HEK293 (cell line): ENCODE measurements at regions not wholly inside any gene's neighbourhood (a gene's known extent, or its start where the extent isn't known, plus 50 kb on each side); places are given as distances from the start of the nearest gene placed in this dataset.

Experiments used
- CTCF ChIA-PET: fragments of 350-600 bp; formaldehyde crosslinking; extraction: SDS; loops from one replicate; lab custom pipeline; 2021; ENCODE audit warnings: antibody characterized with exemption; lab: Yijun Ruan, JAX
- POLR2A ChIA-PET: fragments of 300-600 bp; formaldehyde crosslinking; extraction: SDS; loops from one replicate; lab custom pipeline; 2020; ENCODE audit warnings: antibody characterized with exemption, inconsistent platforms; lab: Yijun Ruan, JAX
- H3K27ac ChIP-seq: fragments of 200-500 bp; sonication (Bioruptor generic); 2 replicates; pipeline ENCODE4 v1.5.1; 2014; ENCODE audit warnings: low read depth, low read length, control low read depth, inconsistent platforms; ENCODE audit errors: extremely low read depth
- H3K36me3 ChIP-seq, 2 experiments: fragments of 200-500 bp in 1 of 2; sonication (Bioruptor generic) in 1 of 2; 1 replicate in 1 of 2; 2 replicates in 1 of 2; pipeline ENCODE4 v1.5.1; 2014 to 2017; ENCODE audit warnings: inconsistent platforms in 2 of 2, low read length in 2 of 2; ENCODE audit not compliant: control insufficient read depth in 2 of 2, insufficient read depth in 1 of 2
- H3K4me1 ChIP-seq: fragments of 200-500 bp; sonication (Bioruptor generic); 2 replicates; pipeline ENCODE4 v1.5.1; 2014; ENCODE audit warnings: mild to moderate bottlenecking, low read length, inconsistent platforms; ENCODE audit not compliant: control insufficient read depth, insufficient read depth
- H3K4me3 ChIP-seq: 2 replicates; pipeline ENCODE4 v1.5.1; 2011; ENCODE audit warnings: low read depth, mild to moderate bottlenecking, control low read depth, low read length, moderate library complexity
- H3K9me3 ChIP-seq: fragments of 200-500 bp; sonication (Bioruptor generic); 2 replicates; pipeline ENCODE4 v1.5.1; 2014; ENCODE audit warnings: low read depth, low read length, inconsistent platforms; ENCODE audit not compliant: control insufficient read depth, insufficient read depth
- BCL11A ChIP-seq: fragments of 450-650 bp; formaldehyde crosslinking; IDR thresholded peaks from 2 replicates; pipeline ENCODE4 v1.5.1; 2016; ENCODE audit warnings: low read depth, missing biosample characterization, missing genetic modification characterization
- CTCF ChIP-seq: fragments of 450-650 bp; formaldehyde crosslinking; IDR thresholded peaks from 2 replicates; pipeline ENCODE4 v1.5.1; 2016; ENCODE audit warnings: missing biosample characterization, missing genetic modification characterization
- HOXD13 ChIP-seq: sonication (generic); formaldehyde crosslinking; IDR thresholded peaks from 2 replicates; pipeline ENCODE4 v1.8.0; 2022; ENCODE audit warnings: missing genetic modification reagents, borderline replicate concordance
- OVOL3 ChIP-seq: fragments of 450-650 bp; formaldehyde crosslinking; IDR thresholded peaks from 2 replicates; pipeline ENCODE4 v1.5.1; 2016; ENCODE audit warnings: missing biosample characterization, missing genetic modification characterization
- PBX3 ChIP-seq: sonication (generic); formaldehyde crosslinking; IDR thresholded peaks from 2 replicates; pipeline ENCODE4 v1.8.1; 2022; ENCODE audit warnings: mild to moderate bottlenecking, moderate library complexity, missing genetic modification reagents
- SP3 ChIP-seq: fragments of 450-650 bp; formaldehyde crosslinking; IDR thresholded peaks from 2 replicates; pipeline ENCODE4 v1.5.1; 2016; ENCODE audit warnings: missing biosample characterization, missing genetic modification characterization
- ZFP41 ChIP-seq: fragments of 450-650 bp; formaldehyde crosslinking; IDR thresholded peaks from 2 replicates; pipeline ENCODE4 v1.5.1; 2016; ENCODE audit warnings: missing biosample characterization, missing genetic modification characterization, borderline replicate concordance
- ZNF157 ChIP-seq: fragments of 450-650 bp; formaldehyde crosslinking; IDR thresholded peaks from 2 replicates; pipeline ENCODE4 v1.5.1; 2016; ENCODE audit warnings: missing biosample characterization, missing genetic modification characterization
- ZNF174 ChIP-seq: fragments of 450-650 bp; formaldehyde crosslinking; IDR thresholded peaks from 2 replicates; pipeline ENCODE4 v1.5.0; 2017; ENCODE audit warnings: missing biosample characterization, mild to moderate bottlenecking, missing genetic modification characterization
- ZNF280D ChIP-seq: fragments of 450-650 bp; formaldehyde crosslinking; IDR thresholded peaks from 2 replicates; pipeline ENCODE4 v1.5.1; 2016; ENCODE audit warnings: missing biosample characterization, missing genetic modification characterization
- ZNF302 ChIP-seq: fragments of 450-650 bp; formaldehyde crosslinking; IDR thresholded peaks from 2 replicates; pipeline ENCODE4 v1.5.1; 2016; ENCODE audit warnings: missing biosample characterization, missing genetic modification characterization, low read depth
- ZNF37A ChIP-seq: fragments of 450-650 bp; IDR thresholded peaks from 2 replicates; pipeline ENCODE4 v1.5.1; 2018; ENCODE audit warnings: missing biosample characterization, missing genetic modification characterization
- ZNF48 ChIP-seq: fragments of 450-650 bp; formaldehyde crosslinking; IDR thresholded peaks from 2 replicates; pipeline ENCODE4 v1.5.1; 2016; ENCODE audit warnings: missing biosample characterization, missing genetic modification characterization
- ZNF510 ChIP-seq: fragments of 450-650 bp; formaldehyde crosslinking; IDR thresholded peaks from 2 replicates; pipeline ENCODE4 v1.5.1; 2018; ENCODE audit warnings: mild to moderate bottlenecking, missing genetic modification characterization, missing biosample characterization; ENCODE audit not compliant: insufficient replicate concordance
- ZNF549 ChIP-seq: fragments of 450-650 bp; IDR thresholded peaks from 2 replicates; pipeline ENCODE4 v1.5.1; 2018; ENCODE audit warnings: missing biosample characterization, missing genetic modification characterization, mild to moderate bottlenecking, inconsistent platforms, moderate library complexity
- ZNF558 ChIP-seq: fragments of 450-650 bp; formaldehyde crosslinking; IDR thresholded peaks from 2 replicates; pipeline ENCODE4 v1.5.1; 2016; ENCODE audit warnings: missing biosample characterization, missing genetic modification characterization
- ZNF792 ChIP-seq: fragments of 450-650 bp; formaldehyde crosslinking; IDR thresholded peaks from 2 replicates; pipeline ENCODE4 v1.5.1; 2016; ENCODE audit warnings: missing biosample characterization, missing genetic modification characterization
- TF ChIP-seq, protein P1 (sequence below): fragments of 450-650 bp; formaldehyde crosslinking; IDR thresholded peaks from 2 replicates; pipeline ENCODE4 v1.5.1; 2016; ENCODE audit warnings: missing biosample characterization, missing genetic modification characterization
- TF ChIP-seq, protein P2 (sequence below): fragments of 450-650 bp; formaldehyde crosslinking; IDR thresholded peaks from 2 replicates; pipeline ENCODE4 v1.5.1; 2016; ENCODE audit warnings: missing biosample characterization, missing genetic modification characterization
- TF ChIP-seq, protein P3 (sequence below): fragments of 450-650 bp; formaldehyde crosslinking; IDR thresholded peaks from 2 replicates; pipeline ENCODE4 v1.5.1; 2017; ENCODE audit warnings: missing biosample characterization, missing genetic modification characterization

DNA sequence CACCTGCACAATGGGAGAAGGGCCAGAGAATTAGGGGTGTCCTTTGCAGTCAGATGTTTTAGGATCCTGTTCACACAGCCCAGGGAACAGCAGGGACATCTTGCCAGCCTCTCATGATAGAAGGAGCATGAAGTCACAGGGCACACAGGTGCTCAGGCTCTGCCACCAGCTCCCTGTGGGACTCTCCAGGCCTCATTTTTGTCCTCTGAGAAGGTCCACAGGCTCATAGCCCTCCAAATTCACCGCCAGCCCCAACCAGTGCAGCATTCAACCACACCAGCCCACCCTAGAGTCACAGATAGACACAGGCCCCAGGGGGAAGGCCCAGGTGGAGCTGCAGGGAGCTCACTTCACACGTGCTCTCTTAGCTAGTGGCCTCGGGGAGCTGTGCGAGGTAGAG is 391.7 kb downstream of the TNS1 start:
- ChIA-PET POLR2A (no interaction called here), CTCF (interaction anchor here (1.0 to 1.2 kb wide), 2 partner anchors 39 kb away, joined by 3 to 4 read pairs; no protein-coding TSS in a partner anchor)
- H3K9me3 ChIP-seq = no peaks in the 10 kb centered on the region
- H3K27ac ChIP-seq = no peak overlapping the region
- H3K4me3 ChIP-seq = no peak overlapping the region
- no peaks in the 10 kb centered on the region for H3K4me1 ChIP-seq
- no peaks in the 10 kb centered on the region for H3K36me3 ChIP-seq
- TF ChIP-seq SP3 (tag by site-specific recombination) (no peak), ZNF37A (tag by site-specific recombination) (no peak), ZNF558 (no peak)
- TF ChIP-seq, all 188 proteins: peak for 0

GRCh38 chr2:217610401-217610814 is 392.4 kb downstream of the TNS1 start:
- CTCF ChIA-PET = interaction anchor here (1.0 kb wide), 1 partner anchor 40 kb away, joined by 3 read pairs; no protein-coding TSS in a partner anchor
- no peak for TF ChIP-seq PBX3 (CRISPR knock-in tag)
- TF ChIP-seq ZNF792 (tag by site-specific recombination) = no peak
- TF ChIP-seq, protein P1, sequence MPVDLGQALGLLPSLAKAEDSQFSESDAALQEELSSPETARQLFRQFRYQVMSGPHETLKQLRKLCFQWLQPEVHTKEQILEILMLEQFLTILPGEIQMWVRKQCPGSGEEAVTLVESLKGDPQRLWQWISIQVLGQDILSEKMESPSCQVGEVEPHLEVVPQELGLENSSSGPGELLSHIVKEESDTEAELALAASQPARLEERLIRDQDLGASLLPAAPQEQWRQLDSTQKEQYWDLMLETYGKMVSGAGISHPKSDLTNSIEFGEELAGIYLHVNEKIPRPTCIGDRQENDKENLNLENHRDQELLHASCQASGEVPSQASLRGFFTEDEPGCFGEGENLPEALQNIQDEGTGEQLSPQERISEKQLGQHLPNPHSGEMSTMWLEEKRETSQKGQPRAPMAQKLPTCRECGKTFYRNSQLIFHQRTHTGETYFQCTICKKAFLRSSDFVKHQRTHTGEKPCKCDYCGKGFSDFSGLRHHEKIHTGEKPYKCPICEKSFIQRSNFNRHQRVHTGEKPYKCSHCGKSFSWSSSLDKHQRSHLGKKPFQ (tag by site-specific recombination) = no peak
- TF ChIP-seq ZNF280D (tag by site-specific recombination) = no peak
- TF ChIP-seq ZNF549 (tag by site-specific recombination) = no peak
- TF ChIP-seq OVOL3 (tag by site-specific recombination) = no peak
- TF ChIP-seq BCL11A (tag by site-specific recombination) = no peak
- no peak for TF ChIP-seq CTCF (tag by site-specific recombination)
- TF ChIP-seq ZFP41 (tag by site-specific recombination) = no peak
- no peak for TF ChIP-seq ZNF48 (tag by site-specific recombination)
- no peaks in the 10 kb centered on the region for H3K4me1 ChIP-seq
- H3K9me3 ChIP-seq = no peaks in the 10 kb centered on the region
- H3K27ac ChIP-seq = no peak overlapping the region
- POLR2A ChIA-PET = no interaction called here
- no peak overlapping the region for H3K4me3 ChIP-seq
- H3K36me3 ChIP-seq = no peaks in the 10 kb centered on the region

DNA sequence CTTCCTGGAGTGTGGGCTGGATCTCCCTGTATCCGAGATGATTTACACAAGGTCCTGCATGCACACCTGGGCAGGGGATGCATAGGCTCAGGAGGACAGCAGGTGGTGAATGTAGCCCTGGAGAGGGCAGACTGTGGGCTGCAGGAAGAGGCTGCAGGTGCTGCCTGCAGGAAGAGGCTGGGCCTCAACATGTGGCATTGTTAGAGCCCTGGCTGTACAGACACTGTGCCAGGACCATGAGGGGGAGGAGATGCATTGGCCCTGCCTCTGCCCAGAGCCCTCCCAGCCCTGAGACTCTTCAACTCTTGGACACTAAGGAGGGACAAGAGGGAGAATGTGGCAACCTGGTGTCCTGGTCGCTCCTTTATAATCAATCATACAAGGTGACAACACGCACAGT is 392.8 kb downstream of the TNS1 start:
- H3K27ac ChIP-seq = no peak overlapping the region
- no peaks in the 10 kb centered on the region for H3K36me3 ChIP-seq
- H3K9me3 ChIP-seq = no peaks in the 10 kb centered on the region
- ChIA-PET CTCF (interaction anchor here (1.0 kb wide), 1 partner anchor 41 kb away, joined by 3 read pairs; no protein-coding TSS in a partner anchor), POLR2A (no interaction called here)
- H3K4me1 ChIP-seq = no peaks in the 10 kb centered on the region
- no peak overlapping the region for H3K4me3 ChIP-seq
- TF ChIP-seq ZNF174 (tag by site-specific recombination) (no peak), ZNF302 (tag by site-specific recombination) (no peak), BCL11A (tag by site-specific recombination) (no peak), ZNF510 (tag by site-specific recombination) (no peak), HOXD13 (CRISPR knock-in tag) (no peak), ZNF157 (tag by site-specific recombination) (no peak)
- TF ChIP-seq, protein P2, sequence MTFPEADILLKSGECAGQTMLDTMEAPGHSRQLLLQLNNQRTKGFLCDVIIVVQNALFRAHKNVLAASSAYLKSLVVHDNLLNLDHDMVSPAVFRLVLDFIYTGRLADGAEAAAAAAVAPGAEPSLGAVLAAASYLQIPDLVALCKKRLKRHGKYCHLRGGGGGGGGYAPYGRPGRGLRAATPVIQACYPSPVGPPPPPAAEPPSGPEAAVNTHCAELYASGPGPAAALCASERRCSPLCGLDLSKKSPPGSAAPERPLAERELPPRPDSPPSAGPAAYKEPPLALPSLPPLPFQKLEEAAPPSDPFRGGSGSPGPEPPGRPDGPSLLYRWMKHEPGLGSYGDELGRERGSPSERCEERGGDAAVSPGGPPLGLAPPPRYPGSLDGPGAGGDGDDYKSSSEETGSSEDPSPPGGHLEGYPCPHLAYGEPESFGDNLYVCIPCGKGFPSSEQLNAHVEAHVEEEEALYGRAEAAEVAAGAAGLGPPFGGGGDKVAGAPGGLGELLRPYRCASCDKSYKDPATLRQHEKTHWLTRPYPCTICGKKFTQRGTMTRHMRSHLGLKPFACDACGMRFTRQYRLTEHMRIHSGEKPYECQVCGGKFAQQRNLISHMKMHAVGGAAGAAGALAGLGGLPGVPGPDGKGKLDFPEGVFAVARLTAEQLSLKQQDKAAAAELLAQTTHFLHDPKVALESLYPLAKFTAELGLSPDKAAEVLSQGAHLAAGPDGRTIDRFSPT (tag by site-specific recombination) = no peak
- TF ChIP-seq, protein P3, sequence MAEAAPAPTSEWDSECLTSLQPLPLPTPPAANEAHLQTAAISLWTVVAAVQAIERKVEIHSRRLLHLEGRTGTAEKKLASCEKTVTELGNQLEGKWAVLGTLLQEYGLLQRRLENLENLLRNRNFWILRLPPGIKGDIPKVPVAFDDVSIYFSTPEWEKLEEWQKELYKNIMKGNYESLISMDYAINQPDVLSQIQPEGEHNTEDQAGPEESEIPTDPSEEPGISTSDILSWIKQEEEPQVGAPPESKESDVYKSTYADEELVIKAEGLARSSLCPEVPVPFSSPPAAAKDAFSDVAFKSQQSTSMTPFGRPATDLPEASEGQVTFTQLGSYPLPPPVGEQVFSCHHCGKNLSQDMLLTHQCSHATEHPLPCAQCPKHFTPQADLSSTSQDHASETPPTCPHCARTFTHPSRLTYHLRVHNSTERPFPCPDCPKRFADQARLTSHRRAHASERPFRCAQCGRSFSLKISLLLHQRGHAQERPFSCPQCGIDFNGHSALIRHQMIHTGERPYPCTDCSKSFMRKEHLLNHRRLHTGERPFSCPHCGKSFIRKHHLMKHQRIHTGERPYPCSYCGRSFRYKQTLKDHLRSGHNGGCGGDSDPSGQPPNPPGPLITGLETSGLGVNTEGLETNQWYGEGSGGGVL = no peak
